Hepatocyte (in vitro differentiated cells): ENCODE measurements at regions not wholly inside any gene's neighbourhood (a gene's known extent, or its start where the extent isn't known, plus 50 kb on each side); places are given as distances from the start of the nearest gene placed in this dataset.

ENCODE experiments used
- DNase-seq: peaks from one replicate; pipeline ENCODE4 v3.0.0-alpha.2; 2016; ENCODE audit warnings: low spot score
- H2AFZ ChIP-seq: fragments of 200-600 bp; sonication (generic); 2 replicates; pipeline ENCODE4 v1.6.0; 2016; ENCODE audit warnings: antibody characterized with exemption, mild to moderate bottlenecking
- H3K27ac ChIP-seq: fragments of 200-600 bp; sonication (generic); 2 replicates; pipeline ENCODE4 v1.5.1; 2016; ENCODE audit warnings: mild to moderate bottlenecking
- H3K27me3 ChIP-seq: fragments of 200-600 bp; sonication (generic); 2 replicates; pipeline ENCODE4 v1.6.1; 2016
- H3K36me3 ChIP-seq: fragments of 200-600 bp; sonication (generic); replicated peaks from 2 replicates; pipeline ENCODE4 v1.5.1; 2016; ENCODE audit warnings: low read depth; ENCODE audit not compliant: insufficient read depth
- H3K4me1 ChIP-seq: fragments of 200-600 bp; sonication (generic); 2 replicates; pipeline ENCODE4 v1.5.1; 2016; ENCODE audit warnings: mild to moderate bottlenecking, moderate library complexity; ENCODE audit not compliant: insufficient read depth
- H3K4me2 ChIP-seq: fragments of 200-600 bp; sonication (generic); 2 replicates; pipeline ENCODE4 v1.6.0; 2016
- H3K4me3 ChIP-seq: fragments of 200-600 bp; sonication (generic); 2 replicates; pipeline ENCODE4 v1.5.1; 2016; ENCODE audit warnings: mild to moderate bottlenecking
- H3K79me2 ChIP-seq: fragments of 200-600 bp; sonication (generic); 2 replicates; pipeline ENCODE4 v1.6.0; 2017; ENCODE audit warnings: mild to moderate bottlenecking
- H3K9me2 ChIP-seq: fragments of 200-600 bp; sonication (generic); replicated peaks from 2 replicates; pipeline ENCODE4 v1.6.0; 2017; ENCODE audit warnings: mild to moderate bottlenecking; ENCODE audit not compliant: insufficient read depth
- H3K9me3 ChIP-seq: fragments of 200-600 bp; sonication (generic); 2 replicates; pipeline ENCODE4 v1.5.1; 2016; ENCODE audit warnings: low read depth, mild to moderate bottlenecking
- H4K20me1 ChIP-seq: fragments of 200-600 bp; sonication (generic); 2 replicates; pipeline ENCODE4 v1.6.0; 2016; ENCODE audit warnings: mild to moderate bottlenecking; ENCODE audit not compliant: insufficient read depth, poor library complexity, severe bottlenecking
- EZH2 ChIP-seq: fragments of 200-600 bp; sonication (generic); IDR thresholded peaks from 2 replicates; pipeline ENCODE4 v1.6.1; 2016; ENCODE audit warnings: antibody characterized with exemption, mild to moderate bottlenecking, borderline replicate concordance
- EZH2phosphoT487 ChIP-seq: fragments of 200-600 bp; sonication (generic); IDR thresholded peaks from one replicate; pipeline ENCODE4 v1.6.1; 2018; ENCODE audit warnings: antibody characterized with exemption, mild to moderate bottlenecking, low read depth, moderate library complexity; ENCODE audit not compliant: unreplicated experiment, severe bottlenecking
- WGBS: methylation state at CpG from one replicate; pipeline ENCODE4 v1.1.6; 2016; ENCODE audit warnings: low lambda C conversion rate; ENCODE audit errors: missing lambda C conversion rate; 5-methylcytosine and 5-hydroxymethylcytosine counted together
- TF ChIP-seq, protein P1 (sequence below): fragments of 200-600 bp; sonication (generic); IDR thresholded peaks from 2 replicates; pipeline ENCODE4 v1.5.1; 2016; ENCODE audit warnings: antibody characterized with exemption, mild to moderate bottlenecking; ENCODE audit not compliant: poor library complexity

DNA sequence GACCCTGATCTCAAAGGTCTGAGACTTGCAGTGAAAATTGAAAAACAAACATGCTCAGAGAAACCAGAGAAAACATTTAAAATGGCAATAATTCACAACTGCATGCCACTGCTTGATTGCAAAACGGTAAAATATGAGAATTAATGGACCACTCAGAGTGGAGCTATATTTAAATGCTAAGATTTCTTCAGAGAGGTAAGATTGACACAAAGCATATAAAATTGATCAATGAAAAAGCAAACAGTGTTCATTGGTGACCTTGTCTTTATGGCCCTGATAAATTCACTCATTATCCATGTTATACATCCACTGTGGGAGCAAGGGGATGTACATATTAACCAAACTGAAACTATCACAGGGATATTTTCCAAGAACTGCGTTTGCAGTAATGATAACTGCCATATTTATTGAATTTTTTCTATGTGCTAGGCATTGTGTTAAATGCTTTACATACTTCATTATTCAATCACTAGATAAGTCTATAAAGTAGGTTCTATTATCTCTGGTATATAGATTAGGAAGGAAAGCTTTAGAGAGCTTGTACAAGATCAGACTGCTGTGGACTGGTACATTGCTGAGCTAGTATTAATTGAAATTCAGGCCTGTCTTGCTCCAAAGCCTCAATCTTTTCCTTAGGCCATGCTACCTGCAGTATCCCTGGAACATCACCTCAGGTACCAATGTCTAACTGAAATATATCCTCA, 113.9 kb upstream of the LMO3 start:
- Histone ChIP-seq H3K36me3 (no peaks in the 10 kb centered on the region), H3K9me2 (no peaks in the 10 kb centered on the region), H4K20me1 (no peaks in the 10 kb centered on the region), H3K4me3 (no peak overlapping the region), H3K4me1 (no peaks in the 10 kb centered on the region), H2AFZ (no peak overlapping the region), H3K27ac (no peak overlapping the region), H3K9me3 (no peaks in the 10 kb centered on the region), H3K27me3 (no peaks in the 10 kb centered on the region), H3K79me2 (no peaks in the 10 kb centered on the region), H3K4me2 (no peak overlapping the region)
- DNase-seq = no peak
- TF ChIP-seq EZH2phosphoT487 (no peak), EZH2 (no peak)
- TF ChIP-seq, protein P1, sequence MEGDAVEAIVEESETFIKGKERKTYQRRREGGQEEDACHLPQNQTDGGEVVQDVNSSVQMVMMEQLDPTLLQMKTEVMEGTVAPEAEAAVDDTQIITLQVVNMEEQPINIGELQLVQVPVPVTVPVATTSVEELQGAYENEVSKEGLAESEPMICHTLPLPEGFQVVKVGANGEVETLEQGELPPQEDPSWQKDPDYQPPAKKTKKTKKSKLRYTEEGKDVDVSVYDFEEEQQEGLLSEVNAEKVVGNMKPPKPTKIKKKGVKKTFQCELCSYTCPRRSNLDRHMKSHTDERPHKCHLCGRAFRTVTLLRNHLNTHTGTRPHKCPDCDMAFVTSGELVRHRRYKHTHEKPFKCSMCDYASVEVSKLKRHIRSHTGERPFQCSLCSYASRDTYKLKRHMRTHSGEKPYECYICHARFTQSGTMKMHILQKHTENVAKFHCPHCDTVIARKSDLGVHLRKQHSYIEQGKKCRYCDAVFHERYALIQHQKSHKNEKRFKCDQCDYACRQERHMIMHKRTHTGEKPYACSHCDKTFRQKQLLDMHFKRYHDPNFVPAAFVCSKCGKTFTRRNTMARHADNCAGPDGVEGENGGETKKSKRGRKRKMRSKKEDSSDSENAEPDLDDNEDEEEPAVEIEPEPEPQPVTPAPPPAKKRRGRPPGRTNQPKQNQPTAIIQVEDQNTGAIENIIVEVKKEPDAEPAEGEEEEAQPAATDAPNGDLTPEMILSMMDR = no peak
- 67% methylated on average over 2 of the region's 2 CpGs for WGBS

DNA sequence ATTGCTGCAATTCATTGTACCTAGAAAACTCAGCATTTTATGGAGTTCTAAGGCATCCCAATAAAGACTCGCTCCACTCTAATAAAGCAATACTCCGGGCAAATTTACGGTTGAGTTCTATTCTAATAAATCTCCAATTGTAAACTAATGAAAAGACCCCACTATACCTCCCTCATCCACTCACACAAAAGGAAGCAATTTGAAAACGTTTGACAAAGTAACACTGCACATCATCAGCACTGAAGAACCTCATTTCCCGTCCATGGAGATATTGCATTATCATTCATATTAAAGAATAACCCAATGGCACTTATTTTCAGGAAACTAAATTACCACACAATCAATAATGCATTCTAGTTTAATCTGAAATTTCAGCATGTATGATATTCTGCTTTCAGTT, 111.0 kb upstream of the LMO3 start:
- DNase-seq = no peak
- no peak overlapping the region for H3K4me3 ChIP-seq
- no peaks in the 10 kb centered on the region for H3K27me3 ChIP-seq
- no peak for TF ChIP-seq EZH2
- TF ChIP-seq EZH2phosphoT487 = no peak
- TF ChIP-seq, protein P1 = no peak
- no peak overlapping the region for H2AFZ ChIP-seq
- no peaks in the 10 kb centered on the region for H3K36me3 ChIP-seq
- H4K20me1 ChIP-seq = no peaks in the 10 kb centered on the region
- no peaks in the 10 kb centered on the region for H3K79me2 ChIP-seq
- 62% methylated on average over 5 of the region's 5 CpGs for WGBS
- H3K27ac ChIP-seq = no peak overlapping the region
- no peaks in the 10 kb centered on the region for H3K4me1 ChIP-seq
- no peak overlapping the region for H3K4me2 ChIP-seq
- no peaks in the 10 kb centered on the region for H3K9me2 ChIP-seq
- H3K9me3 ChIP-seq = no peaks in the 10 kb centered on the region

DNA sequence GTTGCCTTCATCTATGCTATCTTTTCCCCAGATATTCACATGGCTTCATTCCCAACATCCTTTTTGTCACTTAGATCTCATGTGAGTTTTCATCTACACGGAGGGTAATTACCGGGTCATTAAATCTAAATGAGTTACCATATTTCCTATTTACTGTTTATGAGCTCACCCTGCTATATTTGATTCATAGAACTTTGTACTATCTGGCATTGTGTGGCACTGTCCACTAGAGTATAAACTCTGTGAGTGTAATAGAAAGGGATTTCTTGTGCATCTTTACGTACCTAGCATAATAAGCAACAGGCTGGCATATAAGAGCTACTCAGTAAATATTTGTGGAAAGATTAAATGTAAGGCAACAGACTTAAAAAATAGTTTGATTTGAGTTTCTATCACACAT, 86.1 kb upstream of the LMO3 start:
- H2AFZ ChIP-seq = no peak overlapping the region
- TF ChIP-seq EZH2 (no peak), EZH2phosphoT487 (no peak)
- TF ChIP-seq, protein P1 = no peak
- DNase-seq = no peak
- no peaks in the 10 kb centered on the region for H3K4me1 ChIP-seq
- H3K4me2 ChIP-seq = no peak overlapping the region
- no peaks in the 10 kb centered on the region for H3K27me3 ChIP-seq
- no peaks in the 10 kb centered on the region for H4K20me1 ChIP-seq
- H3K4me3 ChIP-seq = no peak overlapping the region
- H3K9me3 ChIP-seq = peaks cover 6% of the 10 kb centered on the region
- H3K36me3 ChIP-seq = no peaks in the 10 kb centered on the region
- no peak overlapping the region for H3K27ac ChIP-seq
- H3K79me2 ChIP-seq = no peaks in the 10 kb centered on the region
- H3K9me2 ChIP-seq = no peaks in the 10 kb centered on the region
- WGBS = 91% methylated on average over 3 of the region's 3 CpGs

DNA sequence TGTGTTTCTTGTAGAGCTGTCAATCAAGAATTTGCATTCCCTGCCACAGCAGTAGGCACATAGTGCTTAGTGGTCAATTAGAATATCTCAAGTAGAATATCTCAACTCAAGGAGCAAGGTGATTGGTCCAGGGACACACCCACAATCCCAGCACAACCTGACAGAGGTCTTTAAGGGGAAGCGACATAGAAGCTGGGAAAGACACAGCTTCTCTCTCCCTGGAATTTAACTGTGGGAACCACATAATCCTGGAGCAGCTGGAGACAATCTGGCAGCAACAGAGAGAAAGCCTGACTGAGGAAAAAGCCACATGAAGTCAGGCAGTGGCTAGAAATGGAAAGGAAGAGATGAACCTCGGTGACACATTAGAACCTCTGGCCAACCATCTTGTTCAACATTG, 85.7 kb upstream of the LMO3 start:
- H4K20me1 ChIP-seq = no peaks in the 10 kb centered on the region
- no peaks in the 10 kb centered on the region for H3K9me2 ChIP-seq
- no peaks in the 10 kb centered on the region for H3K4me1 ChIP-seq
- no peak for DNase-seq
- no peak overlapping the region for H3K4me2 ChIP-seq
- H3K4me3 ChIP-seq = no peak overlapping the region
- H3K27me3 ChIP-seq = no peaks in the 10 kb centered on the region
- no peak overlapping the region for H3K27ac ChIP-seq
- no peaks in the 10 kb centered on the region for H3K36me3 ChIP-seq
- peaks cover 6% of the 10 kb centered on the region for H3K9me3 ChIP-seq
- TF ChIP-seq, protein P1 = no peak
- WGBS = 85% methylated on average over 2 of the region's 2 CpGs
- no peak overlapping the region for H2AFZ ChIP-seq
- H3K79me2 ChIP-seq = no peaks in the 10 kb centered on the region
